Myocyte (in vitro differentiated cells): ENCODE measurements at regions not wholly inside any gene's neighbourhood (a gene's known extent, or its start where the extent isn't known, plus 50 kb on each side); places are given as distances from the start of the nearest gene placed in this dataset.

Experiments used
- DNase-seq: peaks from one replicate; pipeline ENCODE4 v3.0.0-alpha.2; 2012; ENCODE audit warnings: low read depth

DNA sequence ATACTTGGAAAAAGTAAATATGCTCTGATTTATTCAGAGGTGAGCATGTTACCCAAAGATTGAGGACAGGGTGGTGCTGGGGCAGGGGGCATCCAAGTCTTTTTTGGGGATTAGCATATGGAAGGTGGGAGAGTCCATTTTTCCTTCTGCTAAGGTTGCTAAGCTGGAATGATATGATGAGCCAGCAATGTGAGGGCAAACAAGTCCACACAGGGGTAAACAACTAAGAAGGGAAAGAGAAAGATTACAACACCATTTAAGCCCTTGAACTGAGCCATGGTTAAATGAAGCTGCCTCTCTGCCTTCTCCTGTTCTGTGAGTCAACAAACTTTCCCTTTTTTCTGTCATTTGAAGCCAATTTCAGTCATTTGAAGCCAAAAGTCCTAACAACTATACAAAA, 89.0 kb downstream of the RPL22L1 start:
- DNase-seq, result peak; percentile 14

DNA sequence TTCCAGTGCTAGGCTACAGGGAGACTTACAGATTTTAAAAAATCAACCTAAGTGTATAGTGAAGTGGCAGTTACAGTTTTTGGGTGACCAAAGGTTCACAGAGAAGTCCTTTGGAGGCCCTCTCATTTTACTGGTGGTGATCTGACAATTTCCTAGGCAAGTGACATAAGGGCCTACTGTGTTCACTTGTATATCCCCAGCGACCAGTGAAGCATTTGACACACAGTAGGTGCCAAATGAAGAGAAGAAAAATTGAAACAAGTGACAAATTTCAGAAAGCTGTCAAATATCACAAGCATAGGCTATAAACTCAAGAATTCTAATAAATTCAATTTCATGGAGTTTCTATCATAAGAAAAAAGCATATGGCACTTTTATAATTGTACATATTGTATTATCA, 89.5 kb downstream of the RPL22L1 start:
- no peak for DNase-seq

DNA sequence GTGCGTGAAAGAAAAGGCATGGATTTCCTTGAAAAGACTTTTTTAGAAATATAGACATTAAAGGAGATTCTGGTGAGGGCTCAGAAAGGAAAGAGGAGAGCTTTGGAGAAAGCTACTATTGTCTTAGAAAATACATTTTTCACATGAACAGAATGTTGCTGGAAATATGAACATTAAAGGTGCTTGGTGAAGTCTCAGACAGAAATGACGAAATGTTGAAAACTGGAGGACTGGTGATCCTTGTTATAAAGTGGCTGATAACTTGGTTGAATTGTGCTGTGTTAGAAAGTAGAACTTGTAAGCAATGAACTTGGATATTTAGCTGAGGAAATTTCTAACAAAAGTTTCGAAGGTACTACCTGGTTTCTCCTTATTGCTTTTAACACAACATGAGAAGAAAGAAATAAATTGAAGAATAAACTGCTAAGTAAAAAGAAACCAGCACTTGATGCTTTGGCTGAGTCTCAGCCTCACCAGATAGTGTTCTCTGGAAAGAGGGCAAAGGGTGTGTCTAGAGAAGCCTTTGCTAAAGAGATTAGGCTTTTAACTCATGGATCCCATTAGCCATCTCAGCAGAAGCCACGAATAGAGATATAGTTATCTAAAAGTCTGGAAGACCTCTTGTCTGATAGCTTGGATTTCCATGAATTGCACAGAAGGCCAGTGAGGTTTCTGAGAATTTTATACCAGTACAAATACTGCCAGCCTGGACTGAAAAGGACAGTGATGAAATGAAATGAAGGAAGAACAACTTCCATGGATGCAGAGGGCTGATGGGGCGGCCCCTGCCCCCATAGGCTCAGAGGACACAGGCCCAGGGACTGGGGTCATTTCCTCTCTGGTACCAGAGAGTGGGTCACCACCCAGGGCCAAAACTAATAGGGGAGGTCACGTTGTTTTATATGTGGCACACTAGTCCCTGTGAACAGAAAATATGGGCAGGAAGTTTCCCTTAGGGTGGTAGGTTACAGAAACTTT, 91.5 kb downstream of the RPL22L1 start:
- no peak for DNase-seq

DNA sequence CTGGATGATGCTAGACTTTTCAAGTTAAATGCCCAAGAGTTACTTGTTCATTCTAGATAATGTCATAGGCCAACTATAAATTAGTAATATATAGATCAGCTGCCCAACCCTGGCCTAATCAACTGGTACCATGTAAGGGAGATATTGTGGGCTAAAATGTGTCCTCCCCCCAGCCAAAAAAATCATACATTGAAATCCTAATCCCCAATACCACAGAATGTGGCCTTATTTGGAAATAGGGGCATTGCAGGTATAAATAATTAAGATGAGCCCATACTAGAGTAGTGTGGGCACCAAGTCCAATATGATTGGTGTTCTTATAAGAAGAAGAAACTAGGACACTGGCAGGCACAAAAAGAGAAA, 92.5 kb downstream of the RPL22L1 start:
- no peak for DNase-seq

DNA sequence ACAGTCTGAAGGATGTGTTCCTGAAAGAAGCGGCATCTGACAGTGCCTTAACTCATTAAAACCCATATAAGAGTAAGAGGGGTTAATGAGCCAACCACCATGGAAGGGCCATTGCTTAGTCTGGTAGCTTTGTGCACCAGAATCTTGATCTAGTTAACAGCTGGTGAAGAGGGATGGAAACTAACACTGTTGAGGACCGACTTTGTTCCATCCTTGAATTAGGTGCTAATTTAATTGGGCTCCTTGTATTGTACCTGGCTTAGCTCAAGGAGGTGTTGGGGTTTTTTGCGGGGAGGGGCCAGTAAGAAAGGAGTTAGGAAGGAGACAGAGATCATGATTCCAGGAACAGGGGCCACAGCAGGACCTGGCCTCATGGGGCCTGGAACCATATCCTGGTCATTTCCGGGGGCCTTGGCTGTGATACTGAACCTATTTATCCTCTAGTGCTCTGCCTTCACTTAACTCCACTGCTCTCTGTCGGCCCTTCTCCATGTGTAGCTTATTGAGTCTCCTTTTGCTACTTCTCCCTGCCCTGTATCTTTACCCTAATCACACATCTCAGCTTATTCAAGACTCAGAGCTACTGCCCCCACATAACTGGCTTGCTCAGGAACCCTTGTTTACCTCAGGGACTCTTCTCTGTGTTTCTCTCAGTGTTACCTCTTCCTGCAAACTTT, 93.0 kb downstream of the RPL22L1 start:
- no peak for DNase-seq

DNA sequence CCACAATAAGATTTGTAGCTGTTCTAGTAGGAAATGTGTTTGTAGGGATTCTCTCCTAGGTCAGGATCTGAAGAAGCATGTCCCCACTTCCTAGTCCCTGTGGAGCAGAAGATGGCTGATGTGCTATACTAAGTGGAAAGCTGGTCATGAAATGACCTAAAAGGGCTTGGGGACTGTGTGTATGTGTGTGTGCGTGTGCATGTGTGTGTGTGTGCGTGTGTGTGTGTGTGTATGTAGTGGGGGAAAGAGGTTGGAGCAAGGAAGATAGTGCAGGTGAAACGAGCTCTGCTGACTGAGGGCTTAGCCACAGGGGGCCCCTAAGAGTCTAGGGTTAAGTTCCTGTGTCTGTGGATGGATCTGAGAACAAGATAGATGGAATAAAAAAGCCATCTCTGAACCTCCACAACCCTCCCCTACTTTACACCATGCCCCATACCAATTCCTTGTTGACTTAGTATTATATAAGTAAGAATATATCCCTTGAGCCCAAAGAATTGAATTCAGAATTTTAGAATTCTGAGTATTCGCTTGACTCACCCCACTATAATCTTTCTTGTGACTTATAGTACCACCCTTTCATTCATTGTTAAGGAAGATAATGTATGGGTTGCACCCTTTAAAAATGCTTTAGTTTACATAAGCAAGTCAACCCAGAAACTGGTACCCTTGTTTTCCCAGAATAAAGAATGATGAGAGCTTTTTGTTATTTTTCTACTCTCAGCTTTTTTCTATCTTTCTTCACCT, 96.1 kb downstream of the RPL22L1 start:
- no peak for DNase-seq

DNA sequence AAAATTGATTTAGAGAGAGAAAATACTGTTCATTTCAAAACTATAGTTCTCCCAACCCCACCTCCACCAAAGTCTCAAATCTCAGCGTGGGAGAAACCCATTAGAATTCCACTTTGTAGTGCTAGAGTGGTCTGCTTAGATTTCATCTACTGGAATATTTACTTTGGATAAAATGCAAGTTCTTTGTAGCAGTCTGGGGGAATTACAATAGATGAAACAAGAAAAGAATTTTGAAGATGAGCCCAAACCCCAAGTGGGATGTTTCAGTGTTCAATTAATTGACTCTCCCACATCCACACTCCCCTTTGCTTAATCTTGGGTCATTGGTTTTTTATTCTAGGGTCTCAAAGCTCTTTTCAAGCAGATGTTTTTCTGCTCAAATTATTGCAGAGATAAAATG, 97.8 kb downstream of the RPL22L1 start:
- no peak for DNase-seq

DNA sequence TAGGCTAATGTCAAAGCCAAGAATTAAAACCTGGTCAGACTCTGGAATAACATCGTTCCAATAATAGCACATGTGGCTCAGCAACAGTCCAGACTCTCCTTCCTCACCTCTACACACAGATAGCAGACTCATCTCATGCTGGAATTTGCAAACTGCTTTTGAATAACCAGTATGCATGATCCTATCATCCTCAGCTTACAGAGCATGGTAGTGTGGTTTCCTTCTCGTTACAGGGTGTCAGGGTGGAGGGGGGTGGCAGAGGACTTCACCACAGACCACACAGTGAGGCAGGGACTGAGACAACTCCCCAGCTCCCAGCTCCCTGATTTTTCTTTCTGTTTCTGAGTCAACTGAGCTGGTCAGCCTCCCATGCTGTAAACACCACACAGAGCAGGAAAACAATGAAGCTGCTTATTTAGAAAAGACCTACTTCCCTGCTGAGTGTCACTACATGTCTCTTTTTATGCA, 101.6 kb downstream of the RPL22L1 start:
- DNase-seq, result peak; percentile 88

DNA sequence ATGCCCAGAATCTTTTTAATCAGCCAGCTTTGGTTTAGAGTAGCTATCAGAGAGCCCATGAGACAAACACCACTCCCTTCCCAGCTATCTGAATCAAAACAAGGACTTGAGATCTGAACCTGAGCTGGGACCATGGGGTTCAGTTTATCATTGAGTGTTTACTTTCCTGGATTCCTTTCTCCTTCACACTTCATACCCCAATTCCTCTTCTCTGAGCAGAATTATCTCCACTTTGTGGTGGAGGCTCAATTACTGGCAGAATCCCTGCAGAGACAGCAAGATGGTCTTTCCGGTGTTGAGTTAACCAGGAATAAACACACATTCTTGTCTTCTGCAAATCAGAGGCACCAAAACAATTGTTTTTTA, 102.4 kb downstream of the RPL22L1 start:
- no peak for DNase-seq

DNA sequence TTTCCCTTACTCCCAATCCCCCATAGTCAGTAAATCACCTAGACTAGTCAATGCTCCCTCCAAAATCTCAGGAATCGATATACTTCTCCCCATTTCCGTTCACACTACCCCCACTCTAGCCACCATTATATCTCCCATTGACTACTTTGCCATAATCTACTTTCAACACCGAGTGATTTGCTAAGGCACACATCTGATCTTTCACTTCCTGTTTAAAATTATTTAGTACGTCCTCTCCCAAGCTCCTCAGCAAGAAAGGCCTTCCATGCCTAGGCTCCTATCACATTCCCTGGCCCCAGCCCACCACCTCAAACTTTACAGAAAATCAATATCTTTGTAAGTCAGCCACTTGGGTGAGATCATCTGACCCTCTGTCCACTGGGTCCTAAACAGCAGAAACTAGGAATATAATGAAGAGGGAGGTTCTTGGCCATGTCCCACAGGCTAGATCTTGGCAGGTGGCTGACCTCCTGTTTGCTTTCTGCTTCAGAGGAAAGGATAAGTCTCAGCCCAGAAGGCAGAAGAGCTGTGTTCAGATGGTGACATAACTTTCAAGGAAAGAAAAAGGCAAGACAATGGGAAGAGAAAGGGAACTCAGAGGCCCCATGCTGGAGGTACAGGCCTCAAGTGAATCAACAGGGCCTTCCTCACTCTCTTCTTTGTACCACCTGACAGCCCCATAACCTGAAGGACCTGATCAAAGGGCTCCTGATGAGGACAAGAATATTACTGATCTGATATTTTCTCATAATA, 103.0 kb downstream of the RPL22L1 start:
- no peak for DNase-seq

DNA sequence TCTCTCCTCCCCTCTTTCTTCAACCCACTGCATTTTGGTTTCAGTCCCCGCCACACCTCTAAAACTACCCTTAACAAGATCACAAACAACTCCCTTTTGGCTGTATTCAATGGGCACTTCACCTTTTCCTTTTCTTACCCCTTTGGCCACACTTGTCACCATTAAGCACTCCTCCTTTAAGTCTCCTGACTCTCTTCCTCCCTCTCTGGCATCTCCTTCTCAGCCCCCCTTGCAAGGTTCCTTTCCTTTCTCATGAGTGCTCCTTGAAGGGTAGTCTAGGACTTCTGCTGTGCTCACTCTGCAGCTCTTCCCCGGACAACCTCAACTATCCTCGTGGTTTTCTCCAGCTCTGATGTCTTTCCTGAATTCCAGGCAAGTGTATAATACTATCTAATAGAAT, 103.7 kb downstream of the RPL22L1 start:
- DNase-seq, result no peak

DNA sequence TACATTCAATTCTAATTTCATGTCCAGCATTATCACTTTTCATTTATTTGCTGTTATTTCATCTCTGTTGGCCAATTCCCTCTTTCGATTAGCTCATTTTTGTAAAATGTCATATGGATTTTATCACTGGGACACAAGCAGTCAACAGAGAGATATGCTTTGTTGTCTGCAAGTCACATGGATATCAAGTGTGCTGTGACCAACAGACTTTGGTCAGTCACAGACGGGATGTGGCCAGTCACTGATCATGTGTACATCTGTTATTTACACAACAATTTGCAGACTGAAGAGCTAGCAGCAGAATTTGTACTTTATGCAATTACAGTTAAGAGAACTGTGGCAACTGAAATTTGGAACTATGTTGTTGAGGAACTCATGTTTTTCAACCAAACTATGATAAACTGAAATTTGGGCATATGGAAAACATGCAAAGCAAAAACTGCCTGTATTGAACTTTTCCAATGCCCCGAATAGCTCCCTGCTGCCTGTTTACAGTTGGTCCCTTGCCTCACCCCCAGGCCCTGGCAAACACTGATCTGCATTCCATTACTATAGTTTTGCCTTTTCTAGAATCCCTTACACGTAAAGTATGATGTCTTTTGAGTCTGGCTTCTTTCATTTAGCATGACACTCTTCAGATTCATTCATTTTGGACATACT, 104.4 kb downstream of the RPL22L1 start:
- peak; percentile 58 for DNase-seq

DNA sequence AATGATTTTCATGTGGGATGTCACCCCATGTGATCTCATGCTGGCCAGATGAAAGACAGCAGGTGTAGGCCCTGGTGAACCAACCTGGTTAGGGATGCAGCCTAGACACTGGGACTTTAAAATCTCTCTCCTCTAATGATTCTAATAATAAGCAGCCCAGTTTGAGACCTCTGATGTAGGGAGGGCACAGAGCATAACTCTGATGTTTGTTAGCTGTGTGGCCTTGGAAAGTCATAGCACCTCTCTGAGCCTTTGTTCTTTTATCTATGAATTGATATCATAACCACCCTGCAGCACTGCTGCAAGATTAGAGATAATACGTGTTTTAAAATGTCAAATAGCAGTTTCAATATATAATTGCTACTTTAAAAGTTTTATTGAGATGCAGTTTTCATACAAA, 106.0 kb downstream of the RPL22L1 start:
- DNase-seq, result no peak

DNA sequence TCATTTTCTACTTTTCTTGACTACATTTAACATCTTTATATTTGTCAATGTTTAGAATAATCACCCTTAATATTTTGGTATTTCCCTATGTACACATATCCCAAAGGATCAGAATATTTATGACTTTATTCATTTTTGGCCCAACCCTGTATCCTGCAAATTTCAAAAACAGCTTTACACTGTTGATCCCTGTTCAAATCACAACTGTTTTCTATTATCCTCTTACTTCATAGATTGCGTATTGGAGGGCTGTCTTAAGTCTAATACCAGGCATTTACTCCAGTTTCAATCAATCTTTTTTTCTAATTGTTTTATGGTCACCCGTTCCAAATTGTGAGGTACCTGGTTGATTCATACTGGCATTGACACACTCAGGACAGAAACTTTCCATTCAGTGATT, 107.9 kb downstream of the RPL22L1 start:
- DNase-seq, result no peak

DNA sequence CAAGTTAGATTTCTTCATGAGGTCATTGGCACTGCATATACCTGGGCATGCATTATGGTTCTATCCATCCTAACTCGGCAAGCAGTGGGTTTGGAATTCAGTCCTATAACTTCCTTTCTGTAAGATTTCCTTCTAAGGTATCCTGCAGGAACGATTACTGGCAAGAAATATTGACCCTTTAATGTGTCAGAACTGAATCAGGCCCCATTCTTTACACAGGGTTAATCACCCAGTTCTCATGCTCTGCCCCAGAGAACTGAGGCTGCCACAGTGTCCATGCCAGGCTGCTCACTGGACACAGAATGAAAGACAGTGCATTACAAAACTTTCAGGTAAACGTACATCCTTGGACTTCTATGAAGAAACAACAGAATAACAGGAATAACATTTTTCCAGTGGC, 108.9 kb downstream of the RPL22L1 start:
- DNase-seq, result no peak

DNA sequence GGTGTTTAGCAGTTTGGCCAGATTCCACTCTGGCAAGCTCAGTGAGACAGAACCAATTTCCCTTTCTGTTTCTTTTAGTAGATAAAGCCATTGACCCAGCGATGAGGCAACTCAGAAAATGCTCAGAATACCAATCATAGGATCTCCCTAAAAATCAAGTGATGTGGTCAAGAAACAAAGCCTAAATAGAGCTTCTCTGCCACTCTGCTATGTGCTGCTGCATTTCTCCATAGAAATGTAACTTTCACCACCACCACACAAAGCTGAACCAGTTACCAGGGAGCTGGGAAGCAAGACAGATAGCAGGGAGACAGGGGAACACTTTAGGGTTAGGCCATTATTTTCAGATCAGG, 109.8 kb downstream of the RPL22L1 start:
- DNase-seq, result no peak

DNA sequence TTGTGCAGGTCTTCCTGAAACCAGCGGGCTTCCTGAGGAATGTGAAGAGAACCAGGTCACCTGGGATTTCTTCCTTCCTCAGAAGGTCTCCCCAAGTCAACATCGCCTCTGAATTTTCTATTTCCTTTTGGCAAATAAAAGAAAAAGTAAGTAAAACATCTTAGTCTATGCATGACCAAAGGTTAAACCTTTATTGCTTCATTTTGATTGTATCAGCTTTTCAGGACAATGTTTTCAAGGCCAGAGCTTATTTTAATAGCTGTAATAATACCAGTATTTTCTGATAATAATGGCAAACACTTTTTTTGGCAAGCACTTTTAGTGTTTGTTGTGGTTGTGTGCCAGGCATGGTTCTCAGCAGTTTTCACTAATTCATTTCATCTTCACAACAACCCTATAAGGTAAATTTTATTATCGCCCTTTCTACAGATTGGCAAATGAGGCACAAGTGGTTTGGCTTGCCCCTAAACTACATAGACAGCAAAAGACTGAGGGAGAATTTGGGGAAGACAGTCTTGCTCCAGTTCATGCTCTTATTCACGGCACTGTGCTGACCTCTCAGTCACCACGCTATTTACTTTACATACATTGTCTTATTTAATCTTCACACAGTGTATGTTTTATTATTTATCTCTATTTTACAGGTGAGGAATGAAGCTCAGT, 110.4 kb downstream of the RPL22L1 start:
- DNase-seq, result no peak

DNA sequence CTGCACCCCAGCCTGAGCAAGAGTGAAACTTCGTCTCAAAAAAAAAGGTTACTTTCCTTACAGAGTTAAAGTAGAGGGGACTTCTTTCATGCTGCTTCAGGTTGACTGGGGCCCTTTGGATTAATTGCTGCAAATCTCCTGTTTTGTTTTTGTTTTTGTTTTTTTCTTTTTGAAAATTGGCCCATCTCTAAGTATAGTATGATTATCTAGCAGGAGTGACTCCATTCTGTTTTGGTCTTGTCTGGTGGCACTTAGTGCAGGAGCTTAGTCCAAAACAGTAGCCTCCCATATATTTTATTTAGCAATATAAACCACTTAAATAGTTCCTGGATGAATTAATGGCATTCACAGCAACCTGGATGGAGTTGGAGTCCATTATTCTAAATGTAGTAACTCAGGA, 113.0 kb downstream of the RPL22L1 start:
- DNase-seq, result no peak

DNA sequence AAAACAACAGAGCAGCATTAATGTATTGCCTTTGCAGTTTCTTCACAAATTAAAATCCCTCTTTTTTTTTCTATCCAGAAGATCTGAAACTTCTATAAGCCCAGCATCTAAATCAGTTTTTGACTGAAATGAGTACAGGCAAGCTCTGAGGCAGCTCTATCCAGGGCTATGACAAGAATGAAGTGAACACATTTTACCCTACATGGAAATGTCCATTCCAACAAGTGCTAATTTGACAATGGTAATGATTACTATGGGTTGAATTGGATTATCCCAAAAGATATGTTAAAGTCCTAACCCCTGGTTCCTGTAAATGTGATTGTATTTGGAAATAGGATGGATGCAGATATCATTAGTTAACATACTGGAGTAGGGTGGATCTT, 115.7 kb downstream of the RPL22L1 start:
- DNase-seq, result no peak
